ENCODE measurements at regions not wholly inside any gene's neighbourhood (a gene's known extent, or its start where the extent isn't known, plus 50 kb on each side); places are given as distances from the start of the nearest gene placed in this dataset.

- TF ChIP-seq POLR2A (IDR thresholded peaks at IDR 0.05; ENCODE audit: low read length) (no peak), GATA1 (IDR thresholded peaks at IDR 0.05; ENCODE audit: low read depth, low read length) (no peak)
Observed at GRCh38 chr2:156999661-157000060, 257.8 kb upstream of the GALNT5 start.

Data from erythroblast (primary cell).